HepG2 (cell line): ENCODE measurements at regions not wholly inside any gene's neighbourhood (a gene's known extent, or its start where the extent isn't known, plus 50 kb on each side); places are given as distances from the start of the nearest gene placed in this dataset.
A peak's percentile ranks its signal among the peaks of the same experiment; 100 is the strongest.

Source experiments
- ATAC-seq: fragments of 200-7000 bp; cut with Tn5 transposase; 3 replicates; pipeline ENCODE4 v1.9.1; 2020; ENCODE audit warnings: mild to moderate bottlenecking, moderate library complexity
- BruUV-seq: library from RNA; stranded (reverse); fragments of 400-500 nt; replicated peaks from 2 replicates; lab custom pipeline; 2021; lab: Mats Ljungman, UMichigan
- CTCF ChIA-PET: fragments of 300-600 bp; formaldehyde crosslinking; extraction: SDS; loops from one replicate; lab custom pipeline; 2021; ENCODE audit warnings: low total read pairs, inconsistent platforms, low intra/inter-chr PET ratio; lab: Yijun Ruan, JAX
- POLR2A ChIA-PET: fragments of 350-600 bp; sonication (Branson Sonifier 250); formaldehyde crosslinking; loops from one replicate; lab custom pipeline; 2020; ENCODE audit warnings: antibody characterized with exemption, inconsistent platforms; lab: Yijun Ruan, JAX
- DNase-seq: peaks from one replicate; pipeline ENCODE4 v3.0.0-alpha.2; 2015; ENCODE audit warnings: low spot score
- FAIRE-seq: peaks from 3 replicates; lab custom pipeline; 2011; peaks lifted over from hg19 to GRCh38; lab: Jason Lieb, UNC
- H2AFZ ChIP-seq: one replicate; pipeline ENCODE4 v1.6.1; 2011; ENCODE audit warnings: low read length, inconsistent platforms
- H3K27ac ChIP-seq: fragments of 300-600 bp; 3 replicates; pipeline ENCODE4 v1.8.0; 2011; ENCODE audit warnings: mixed run types, mild to moderate bottlenecking, mixed read lengths, low read length, inconsistent platforms; ENCODE audit not compliant: insufficient read depth; ENCODE audit errors: extremely low read length
- H3K27me3 ChIP-seq, 2 experiments: fragments of 200-600 bp in 1 of 2; 2 replicates in 1 of 2; 3 replicates in 1 of 2; pipeline versions ENCODE4 v1.6.0 to v1.8.0; 2011; ENCODE audit warnings: low read length in 2 of 2, mild to moderate bottlenecking in 2 of 2, moderate library complexity in 2 of 2, inconsistent platforms in 1 of 2; ENCODE audit not compliant: insufficient read depth in 2 of 2, control insufficient read depth in 1 of 2
- H3K36me3 ChIP-seq, 2 experiments: fragments of 200-600 bp in 1 of 2; replicated peaks in 1 of 2; 2 replicates in 1 of 2; 3 replicates in 1 of 2; pipeline versions ENCODE4 v1.5.1 to v1.8.0; 2011; ENCODE audit warnings: low read length in 2 of 2, inconsistent platforms in 1 of 2; ENCODE audit not compliant: insufficient read depth in 2 of 2, control insufficient read depth in 1 of 2
- H3K4me1 ChIP-seq: 2 replicates; pipeline ENCODE4 v1.5.1; 2012; ENCODE audit warnings: low read length, inconsistent platforms; ENCODE audit not compliant: insufficient read depth
- H3K4me2 ChIP-seq: 2 replicates; pipeline ENCODE4 v1.6.0; 2011; ENCODE audit warnings: low read depth, low read length, inconsistent platforms
- H3K4me3 ChIP-seq, 3 experiments: fragments of 200-600 bp in 1 of 3; sonication (generic), shearing (Covaris generic) in 1 of 3; replicated peaks in 1 of 3; 2 replicates each; pipeline ENCODE4 v1.5.1; 2011 to 2016; ENCODE audit warnings: low read length in 3 of 3, inconsistent platforms in 2 of 3, low read depth in 2 of 3, mild to moderate bottlenecking in 2 of 3, control low read depth in 1 of 3, mixed read lengths in 1 of 3; ENCODE audit not compliant: insufficient read depth in 1 of 3
- H3K79me2 ChIP-seq: one replicate; pipeline ENCODE4 v1.6.1; 2011; ENCODE audit warnings: low read length, inconsistent platforms; ENCODE audit not compliant: insufficient read depth
- H3K9ac ChIP-seq: 2 replicates; pipeline ENCODE4 v1.6.0; 2011; ENCODE audit warnings: mild to moderate bottlenecking, low read depth, low read length, inconsistent platforms; ENCODE audit not compliant: insufficient read depth
- H3K9me3 ChIP-seq: 2 replicates; pipeline ENCODE4 v1.5.1; 2012; ENCODE audit warnings: mild to moderate bottlenecking, low read length
- H4K20me1 ChIP-seq: 2 replicates; pipeline ENCODE4 v1.6.0; 2011; ENCODE audit warnings: inconsistent platforms, mild to moderate bottlenecking, low read length, moderate library complexity; ENCODE audit not compliant: insufficient read depth
- MAFF ChIP-seq: IDR thresholded peaks from 2 replicates; pipeline ENCODE4 v1.6.1; 2011; ENCODE audit warnings: low read depth, low read length, improper control_type of control experiment
- MAFK ChIP-seq, 2 experiments: IDR thresholded peaks in 1 of 2; conservative IDR thresholded peaks in 1 of 2; 2 replicates each; pipeline ENCODE4 v1.6.1; 2011; ENCODE audit warnings: improper control_type of control experiment in 2 of 2, low read length in 2 of 2
- MEF2D ChIP-seq: sonication (generic); formaldehyde crosslinking; IDR thresholded peaks from 2 replicates; pipeline ENCODE4 v1.5.1; 2020; ENCODE audit warnings: mild to moderate bottlenecking, missing genetic modification reagents
- NFKBIZ ChIP-seq: IDR thresholded peaks from 2 replicates; pipeline ENCODE4 v1.6.1; 2018; ENCODE audit warnings: missing genetic modification reagents, missing compliant biosample characterization
- POLR2A ChIP-seq, 2 experiments: IDR thresholded peaks; 2 replicates each; pipeline ENCODE4 v1.6.1; 2011; ENCODE audit warnings: low read depth in 2 of 2, low read length in 2 of 2, mild to moderate bottlenecking in 1 of 2, moderate library complexity in 1 of 2; ENCODE audit not compliant: insufficient read depth in 1 of 2
- THRA ChIP-seq: sonication (generic); formaldehyde crosslinking; IDR thresholded peaks from 2 replicates; pipeline ENCODE4 v1.4.0; 2020; ENCODE audit warnings: missing genetic modification reagents, borderline replicate concordance
- ZNF441 ChIP-seq: sonication (generic); formaldehyde crosslinking; IDR thresholded peaks from 2 replicates; pipeline ENCODE4 v1.7.0; 2021; ENCODE audit warnings: missing genetic modification reagents, borderline replicate concordance
- ZNF629 ChIP-seq: sonication (generic); formaldehyde crosslinking; conservative IDR thresholded peaks from 2 replicates; pipeline ENCODE4 v1.5.0; 2020; ENCODE audit warnings: missing genetic modification reagents
- WGBS: methylation state at CpG from one replicate; pipeline ENCODE4 v1.1.6; 2017; ENCODE audit warnings: low lambda C conversion rate; 5-methylcytosine and 5-hydroxymethylcytosine counted together
- in situ Hi-C: cut with HindIII; loops from 2 replicates; pipeline ENCODE4 v1.10.0; 2017; ENCODE audit warnings: low pct_unique_long_range_greater_than_20kb; ENCODE audit not compliant: extremely low pct_ligation_motif_present
- intact Hi-C: fragments of 100-400 bp; cut with micrococcal nuclease; formaldehyde crosslinking; loops from one replicate; pipeline ENCODE4 v1.10.0; 2022; ENCODE audit not compliant: unreplicated experiment

- H3K4me2 ChIP-seq: no peak overlapping the region
- POLR2A ChIA-PET: no interaction called here
- no peaks in the 10 kb centered on the region for H3K36me3 ChIP-seq
- TF ChIP-seq THRA (CRISPR knock-in tag): no peak
- no peak for TF ChIP-seq POLR2A (IDR thresholded peaks at IDR 0.05; ENCODE audit: insufficient read depth in 1 of 2, low read depth in 2 of 2, low read length in 2 of 2)
- TF ChIP-seq MAFF: peak; percentile 54; the same call in 1 of the 2 replicates
- peak; percentile 66 to 77 for TF ChIP-seq MAFK (conservative IDR thresholded peaks at IDR 0.05 in 1 of 2, IDR thresholded peaks at IDR 0.05 in 1 of 2; ENCODE audit: low read length in 2 of 2)
- TF ChIP-seq MEF2D (CRISPR knock-in tag): no peak
- TF ChIP-seq, all 625 proteins: peak for 2
- DNase-seq (no peak), ATAC-seq (no peak), FAIRE-seq (no peak)
- CTCF ChIA-PET: no interaction called here
- H3K4me1 ChIP-seq: peaks cover 12% of the 10 kb centered on the region
- no peak overlapping the region for H3K9ac ChIP-seq
- intact Hi-C loops: no loop called here
- in situ Hi-C loops: no loop called here
- BruUV-seq: no TSS peak
- no peaks in the 10 kb centered on the region for H3K9me3 ChIP-seq
- H3K79me2 ChIP-seq: no peaks in the 10 kb centered on the region
- WGBS: 27% methylated on average over 5 of the region's 5 CpGs
- no peak overlapping the region for H3K4me3 ChIP-seq
- H3K27ac ChIP-seq: no peak overlapping the region
- no peaks in the 10 kb centered on the region for H3K27me3 ChIP-seq
- no peak overlapping the region for H2AFZ ChIP-seq
- no peaks in the 10 kb centered on the region for H4K20me1 ChIP-seq
Measured at GRCh38 chr10:125341611-125342010, 181.2 kb upstream of the CTBP2 start.

GRCh38 chr10:125340903-125341302 is 180.5 kb upstream of the CTBP2 start:
- no peaks in the 10 kb centered on the region for H4K20me1 ChIP-seq
- intact Hi-C loops (no loop called here), in situ Hi-C loops (no loop called here)
- no peak overlapping the region for H3K4me3 ChIP-seq
- no peaks in the 10 kb centered on the region for H3K36me3 ChIP-seq
- TF ChIP-seq ZNF629 (CRISPR knock-in tag) (no peak), NFKBIZ (no peak), ZNF441 (CRISPR knock-in tag) (no peak)
- H3K27ac ChIP-seq: no peak overlapping the region
- WGBS: 8% methylated on average over 4 of the region's 4 CpGs
- ATAC-seq (no peak), FAIRE-seq (no peak), DNase-seq (no peak)
- no peaks in the 10 kb centered on the region for H3K79me2 ChIP-seq
- H3K27me3 ChIP-seq: no peaks in the 10 kb centered on the region; a peak in 1 of 5 replicates
- no peak overlapping the region for H3K9ac ChIP-seq
- H3K4me1 ChIP-seq: peaks cover 12% of the 10 kb centered on the region
- H2AFZ ChIP-seq: no peak overlapping the region
- no peaks in the 10 kb centered on the region for H3K9me3 ChIP-seq
- CTCF ChIA-PET: no interaction called here
- H3K4me2 ChIP-seq: no peak overlapping the region
- no TSS peak for BruUV-seq
- POLR2A ChIA-PET: no interaction called here
